ENCODE measurements at regions not wholly inside any gene's neighbourhood (a gene's known extent, or its start where the extent isn't known, plus 50 kb on each side); places are given as distances from the start of the nearest gene placed in this dataset.

DNA sequence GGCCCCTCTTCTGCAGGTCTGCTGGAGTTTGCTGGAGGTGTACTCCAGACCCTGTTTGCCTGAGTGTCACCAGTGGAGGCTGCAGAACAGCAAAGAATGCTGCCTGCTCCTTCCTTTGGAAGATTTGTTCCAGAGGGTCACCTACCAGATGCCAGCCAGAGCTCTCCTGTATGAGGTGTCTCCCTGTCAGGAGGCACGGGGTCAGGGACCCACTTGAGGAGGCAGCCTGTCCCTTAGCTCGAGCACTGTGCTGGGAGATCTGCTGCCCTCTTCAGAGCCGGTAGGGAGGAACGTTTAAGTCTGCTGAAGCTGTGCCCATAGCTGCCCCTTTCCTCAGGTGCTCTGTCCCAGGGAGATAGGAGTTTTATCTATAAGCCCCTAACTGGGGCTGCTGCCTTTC lies 207.9 kb downstream of the FAT3 start:
- TF ChIP-seq, protein P1, sequence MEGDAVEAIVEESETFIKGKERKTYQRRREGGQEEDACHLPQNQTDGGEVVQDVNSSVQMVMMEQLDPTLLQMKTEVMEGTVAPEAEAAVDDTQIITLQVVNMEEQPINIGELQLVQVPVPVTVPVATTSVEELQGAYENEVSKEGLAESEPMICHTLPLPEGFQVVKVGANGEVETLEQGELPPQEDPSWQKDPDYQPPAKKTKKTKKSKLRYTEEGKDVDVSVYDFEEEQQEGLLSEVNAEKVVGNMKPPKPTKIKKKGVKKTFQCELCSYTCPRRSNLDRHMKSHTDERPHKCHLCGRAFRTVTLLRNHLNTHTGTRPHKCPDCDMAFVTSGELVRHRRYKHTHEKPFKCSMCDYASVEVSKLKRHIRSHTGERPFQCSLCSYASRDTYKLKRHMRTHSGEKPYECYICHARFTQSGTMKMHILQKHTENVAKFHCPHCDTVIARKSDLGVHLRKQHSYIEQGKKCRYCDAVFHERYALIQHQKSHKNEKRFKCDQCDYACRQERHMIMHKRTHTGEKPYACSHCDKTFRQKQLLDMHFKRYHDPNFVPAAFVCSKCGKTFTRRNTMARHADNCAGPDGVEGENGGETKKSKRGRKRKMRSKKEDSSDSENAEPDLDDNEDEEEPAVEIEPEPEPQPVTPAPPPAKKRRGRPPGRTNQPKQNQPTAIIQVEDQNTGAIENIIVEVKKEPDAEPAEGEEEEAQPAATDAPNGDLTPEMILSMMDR (IDR thresholded peaks at IDR 0.05; ENCODE audit: low read depth, low read length, missing control alignments), result no peak
- H3K4me3 ChIP-seq (ENCODE audit: low read depth, low read length), result no peak overlapping the region
- DNase-seq (ENCODE audit: low read depth), result no peak

DNA sequence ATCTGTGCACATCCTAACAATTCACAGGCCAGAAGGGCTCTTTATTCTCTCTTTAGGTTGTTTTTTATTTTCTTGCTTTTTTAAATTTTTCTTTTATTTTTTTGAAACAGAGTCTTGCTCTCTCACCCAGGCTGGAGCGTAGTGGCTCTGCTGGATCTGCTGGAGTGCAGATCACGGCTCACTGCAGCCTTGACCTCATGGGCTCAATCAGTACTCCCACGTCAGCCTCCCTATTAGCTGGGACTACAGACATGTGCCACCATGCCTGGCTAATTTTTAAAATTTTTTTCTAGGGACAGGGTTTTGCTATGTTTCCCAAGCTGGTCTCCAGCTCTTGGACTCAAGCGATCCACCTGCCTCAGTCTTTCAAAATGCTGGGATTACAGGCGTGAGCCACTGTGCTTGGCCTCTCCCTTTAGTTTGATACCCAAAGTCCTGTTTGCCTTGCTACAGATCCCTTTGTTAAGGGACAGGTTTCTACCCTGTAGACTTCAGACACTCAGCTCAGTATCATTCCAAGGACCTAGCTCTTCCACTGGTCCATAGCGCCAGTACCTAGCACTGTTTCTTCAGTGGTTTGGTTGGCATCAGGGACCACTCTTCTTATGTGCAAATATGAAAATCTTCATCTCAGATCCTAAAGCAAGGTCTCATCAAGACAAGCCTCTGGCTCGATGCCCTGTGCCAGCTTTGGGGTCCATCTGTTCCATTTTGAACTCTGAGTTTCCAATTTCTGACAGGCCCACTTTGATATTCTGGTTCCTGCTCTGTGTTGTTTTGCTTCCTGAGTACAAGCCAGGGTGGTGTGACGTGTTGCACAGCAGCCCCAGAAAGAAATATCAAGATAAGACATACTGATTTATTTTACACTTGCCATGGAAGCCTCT lies 211.7 kb downstream of the FAT3 start:
- TF ChIP-seq, protein P1 (IDR thresholded peaks at IDR 0.05; ENCODE audit: low read depth, low read length, missing control alignments), result no peak

DNA sequence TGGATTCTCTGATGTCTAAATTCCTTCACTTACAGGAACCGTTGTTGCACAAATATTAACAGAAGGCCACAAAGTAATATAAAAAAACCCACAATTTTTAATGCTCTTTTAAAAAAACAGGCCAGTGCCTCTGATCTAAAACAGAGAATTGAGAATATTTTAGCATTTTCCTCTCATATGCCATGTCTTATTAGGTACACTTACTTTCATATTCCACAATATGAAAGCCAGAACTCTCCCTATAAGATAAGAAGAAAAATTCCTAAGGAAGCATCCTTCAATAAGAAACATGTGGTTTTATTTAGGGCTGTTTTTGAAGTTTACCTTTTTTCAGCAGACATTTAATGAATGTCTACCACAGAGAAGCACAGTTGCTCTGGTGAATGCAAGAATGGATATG lies 214.5 kb downstream of the FAT3 start:
- no peak for DNase-seq (ENCODE audit: low read depth)
- H3K4me3 ChIP-seq (ENCODE audit: low read depth, low read length), result no peak overlapping the region
- TF ChIP-seq, protein P1 (IDR thresholded peaks at IDR 0.05; ENCODE audit: low read depth, low read length, missing control alignments), result no peak

More for the DNA sequence above, 211.7 kb downstream of the FAT3 start:
- H3K4me3 ChIP-seq (ENCODE audit: low read depth, low read length), result no peak overlapping the region
- no peak for DNase-seq (ENCODE audit: low read depth)

DNA sequence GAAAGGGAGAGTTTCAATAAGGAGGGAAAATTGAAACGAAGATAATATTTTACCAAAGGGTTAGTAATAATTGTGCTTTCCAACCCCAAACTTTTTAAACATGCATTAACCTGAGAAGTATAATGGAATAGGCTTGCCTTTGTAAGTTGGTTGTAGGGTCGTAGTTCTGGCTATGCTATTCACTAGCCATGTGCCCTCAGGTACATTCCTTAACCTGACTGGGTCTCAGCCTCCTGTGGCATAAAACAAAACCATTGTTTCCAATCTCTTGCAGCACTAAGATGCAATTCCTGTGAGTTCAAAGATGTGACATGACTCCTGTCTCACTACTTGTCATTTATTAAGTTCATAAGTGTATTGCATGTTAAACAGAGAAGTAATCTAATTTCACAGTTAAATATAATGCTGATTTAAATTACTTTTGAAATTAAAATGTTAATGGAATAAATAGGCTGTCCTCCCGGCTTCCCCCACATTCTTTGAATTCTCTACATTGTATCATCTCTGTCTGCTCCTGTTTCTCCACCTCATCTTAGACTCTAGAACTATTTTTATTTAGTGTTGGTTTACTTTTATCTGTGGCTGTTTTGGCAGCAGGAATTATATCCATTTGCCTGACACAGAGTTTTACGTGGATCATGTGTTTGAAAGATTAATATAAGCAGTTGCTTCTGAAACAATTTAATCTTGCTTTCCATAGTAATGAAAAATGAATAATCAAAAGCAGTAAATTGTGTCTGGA lies 216.3 kb downstream of the FAT3 start:
- no peak overlapping the region for H3K4me3 ChIP-seq (ENCODE audit: low read depth, low read length)
- no peak for DNase-seq (ENCODE audit: low read depth)
- TF ChIP-seq, protein P1 (IDR thresholded peaks at IDR 0.05; ENCODE audit: low read depth, low read length, missing control alignments), result no peak

DNA sequence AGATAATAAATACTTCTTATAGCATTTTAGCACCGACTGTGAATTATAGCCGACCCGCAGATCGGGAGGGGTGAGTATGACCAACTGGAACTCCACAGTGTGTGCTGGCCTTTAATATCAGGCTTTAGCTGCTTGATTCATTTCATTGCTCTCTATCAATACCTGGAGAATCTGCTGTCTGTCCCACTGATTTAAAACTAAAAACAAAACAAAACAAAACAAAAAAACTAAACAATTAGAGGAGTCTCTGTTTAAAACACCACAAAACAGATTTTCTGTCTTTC lies 216.8 kb downstream of the FAT3 start:
- TF ChIP-seq, protein P1 (IDR thresholded peaks at IDR 0.05; ENCODE audit: low read depth, low read length, missing control alignments), result no peak
- no peak overlapping the region for H3K4me3 ChIP-seq (ENCODE audit: low read depth, low read length)
- no peak for DNase-seq (ENCODE audit: low read depth)

DNA sequence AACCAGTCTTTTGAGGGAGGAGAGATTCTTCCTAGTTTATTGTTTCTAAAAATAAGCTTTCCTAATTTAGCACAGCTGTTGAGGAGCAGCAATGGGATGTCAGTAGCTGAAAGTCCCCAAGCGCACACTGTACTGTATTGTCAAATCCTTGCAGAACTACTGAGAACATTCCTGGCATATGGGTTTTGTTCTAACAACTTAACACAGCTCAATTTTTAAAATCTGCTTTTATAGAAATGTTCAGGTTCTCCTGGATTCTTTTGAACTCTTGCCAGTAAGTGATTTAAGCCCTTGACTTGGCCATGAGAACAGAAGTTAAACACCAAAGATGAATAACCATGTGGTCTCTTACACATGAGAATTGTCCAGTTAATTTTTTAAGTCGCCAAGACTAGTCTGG lies 218.6 kb downstream of the FAT3 start:
- TF ChIP-seq, protein P1 (IDR thresholded peaks at IDR 0.05; ENCODE audit: low read depth, low read length, missing control alignments), result no peak
- H3K4me3 ChIP-seq (ENCODE audit: low read depth, low read length), result no peak overlapping the region
- DNase-seq (ENCODE audit: low read depth), result no peak

Data from GM12864 (cell line).